Neural cell (in vitro differentiated cells): ENCODE measurements at regions not wholly inside any gene's neighbourhood (a gene's known extent, or its start where the extent isn't known, plus 50 kb on each side); places are given as distances from the start of the nearest gene placed in this dataset.
"Not testable (repeated sequence)": the region's sequence is repeated elsewhere in the genome, so short reads cannot be mapped to it uniquely, and the experiment has no call there.

ENCODE experiments used
- EP300 ChIP-seq: fragments of 450-650 bp; conservative IDR thresholded peaks from 2 replicates; pipeline ENCODE4 v1.6.1; 2014; ENCODE audit warnings: antibody characterized with exemption, mild to moderate bottlenecking, moderate library complexity; ENCODE audit not compliant: poor library complexity, severe bottlenecking
- EZH2 ChIP-seq: fragments of 200-600, 300-800 bp; shearing (Covaris generic), sonication (generic); IDR thresholded peaks from 2 replicates; pipeline ENCODE4 v1.6.1; 2014; ENCODE audit warnings: antibody characterized with exemption, low read length, borderline replicate concordance, mild to moderate bottlenecking; ENCODE audit not compliant: insufficient read depth, poor library complexity, severe bottlenecking
- POLR2AphosphoS5 ChIP-seq: IDR thresholded peaks from 2 replicates; pipeline ENCODE4 v1.6.1; 2012
- RAD21 ChIP-seq: fragments of 450-650 bp; conservative IDR thresholded peaks from 2 replicates; pipeline ENCODE4 v1.6.1; 2014; ENCODE audit warnings: antibody characterized with exemption, mild to moderate bottlenecking, moderate library complexity
- TF ChIP-seq, protein P1 (sequence below): fragments of 450-650 bp; IDR thresholded peaks from 2 replicates; pipeline ENCODE4 v1.5.1; 2014; ENCODE audit warnings: antibody characterized with exemption, mild to moderate bottlenecking, moderate library complexity; ENCODE audit not compliant: poor library complexity, severe bottlenecking
- TF ChIP-seq, protein P2 (sequence below): IDR thresholded peaks from 2 replicates; pipeline ENCODE4 v1.6.1; 2012; ENCODE audit warnings: borderline replicate concordance

DNA sequence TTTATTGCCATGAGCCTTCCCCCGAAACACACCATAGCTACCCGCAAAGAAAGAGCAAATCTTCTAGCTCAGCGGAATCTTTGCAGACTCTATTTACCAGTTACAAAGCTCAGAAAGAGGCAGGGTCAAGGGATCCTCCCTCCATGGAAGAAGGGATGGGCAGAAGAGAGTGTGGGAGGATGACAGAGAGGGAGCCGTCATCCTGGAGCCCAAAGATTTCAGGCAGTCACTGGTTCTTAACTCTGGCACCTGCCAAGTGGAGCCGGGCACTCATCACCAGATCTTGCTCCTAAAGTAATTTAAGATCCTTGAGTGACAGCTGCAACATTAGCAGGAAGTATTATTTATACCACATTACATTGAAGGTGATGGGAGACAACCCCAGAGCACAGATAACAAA lies 137.9 kb upstream of the NBPF9 start:
- TF ChIP-seq, protein P1, sequence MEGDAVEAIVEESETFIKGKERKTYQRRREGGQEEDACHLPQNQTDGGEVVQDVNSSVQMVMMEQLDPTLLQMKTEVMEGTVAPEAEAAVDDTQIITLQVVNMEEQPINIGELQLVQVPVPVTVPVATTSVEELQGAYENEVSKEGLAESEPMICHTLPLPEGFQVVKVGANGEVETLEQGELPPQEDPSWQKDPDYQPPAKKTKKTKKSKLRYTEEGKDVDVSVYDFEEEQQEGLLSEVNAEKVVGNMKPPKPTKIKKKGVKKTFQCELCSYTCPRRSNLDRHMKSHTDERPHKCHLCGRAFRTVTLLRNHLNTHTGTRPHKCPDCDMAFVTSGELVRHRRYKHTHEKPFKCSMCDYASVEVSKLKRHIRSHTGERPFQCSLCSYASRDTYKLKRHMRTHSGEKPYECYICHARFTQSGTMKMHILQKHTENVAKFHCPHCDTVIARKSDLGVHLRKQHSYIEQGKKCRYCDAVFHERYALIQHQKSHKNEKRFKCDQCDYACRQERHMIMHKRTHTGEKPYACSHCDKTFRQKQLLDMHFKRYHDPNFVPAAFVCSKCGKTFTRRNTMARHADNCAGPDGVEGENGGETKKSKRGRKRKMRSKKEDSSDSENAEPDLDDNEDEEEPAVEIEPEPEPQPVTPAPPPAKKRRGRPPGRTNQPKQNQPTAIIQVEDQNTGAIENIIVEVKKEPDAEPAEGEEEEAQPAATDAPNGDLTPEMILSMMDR, result not testable (repeated sequence)
- TF ChIP-seq EP300, POLR2AphosphoS5, EZH2, RAD21: not testable (repeated sequence)
- TF ChIP-seq, protein P2, sequence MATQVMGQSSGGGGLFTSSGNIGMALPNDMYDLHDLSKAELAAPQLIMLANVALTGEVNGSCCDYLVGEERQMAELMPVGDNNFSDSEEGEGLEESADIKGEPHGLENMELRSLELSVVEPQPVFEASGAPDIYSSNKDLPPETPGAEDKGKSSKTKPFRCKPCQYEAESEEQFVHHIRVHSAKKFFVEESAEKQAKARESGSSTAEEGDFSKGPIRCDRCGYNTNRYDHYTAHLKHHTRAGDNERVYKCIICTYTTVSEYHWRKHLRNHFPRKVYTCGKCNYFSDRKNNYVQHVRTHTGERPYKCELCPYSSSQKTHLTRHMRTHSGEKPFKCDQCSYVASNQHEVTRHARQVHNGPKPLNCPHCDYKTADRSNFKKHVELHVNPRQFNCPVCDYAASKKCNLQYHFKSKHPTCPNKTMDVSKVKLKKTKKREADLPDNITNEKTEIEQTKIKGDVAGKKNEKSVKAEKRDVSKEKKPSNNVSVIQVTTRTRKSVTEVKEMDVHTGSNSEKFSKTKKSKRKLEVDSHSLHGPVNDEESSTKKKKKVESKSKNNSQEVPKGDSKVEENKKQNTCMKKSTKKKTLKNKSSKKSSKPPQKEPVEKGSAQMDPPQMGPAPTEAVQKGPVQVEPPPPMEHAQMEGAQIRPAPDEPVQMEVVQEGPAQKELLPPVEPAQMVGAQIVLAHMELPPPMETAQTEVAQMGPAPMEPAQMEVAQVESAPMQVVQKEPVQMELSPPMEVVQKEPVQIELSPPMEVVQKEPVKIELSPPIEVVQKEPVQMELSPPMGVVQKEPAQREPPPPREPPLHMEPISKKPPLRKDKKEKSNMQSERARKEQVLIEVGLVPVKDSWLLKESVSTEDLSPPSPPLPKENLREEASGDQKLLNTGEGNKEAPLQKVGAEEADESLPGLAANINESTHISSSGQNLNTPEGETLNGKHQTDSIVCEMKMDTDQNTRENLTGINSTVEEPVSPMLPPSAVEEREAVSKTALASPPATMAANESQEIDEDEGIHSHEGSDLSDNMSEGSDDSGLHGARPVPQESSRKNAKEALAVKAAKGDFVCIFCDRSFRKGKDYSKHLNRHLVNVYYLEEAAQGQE, result not testable (repeated sequence)
